ENCODE measurements at regions not wholly inside any gene's neighbourhood (a gene's known extent, or its start where the extent isn't known, plus 50 kb on each side); places are given as distances from the start of the nearest gene placed in this dataset.

GRCh38 chr20:22400440-22400839 is 183.9 kb downstream of the FOXA2 start:
- Histone ChIP-seq H3K4me3 (replicated peaks; ENCODE audit: insufficient read depth, low read length) (no peak overlapping the region), H3K27ac (replicated peaks) (no peak overlapping the region), H3K27me3 (ENCODE audit: insufficient read depth, poor library complexity, severe bottlenecking) (peaks cover 16% of the 10 kb centered on the region)
- no peak for DNase-seq (ENCODE audit: low read depth in 1 of 2, low spot score in 1 of 2)
- TF ChIP-seq REST (IDR thresholded peaks at IDR 0.05; ENCODE audit: insufficient replicate concordance, low read depth) (no peak), SPI1 (IDR thresholded peaks at IDR 0.05; ENCODE audit: borderline replicate concordance, low read depth) (no peak), GABPA (IDR thresholded peaks at IDR 0.05; ENCODE audit: low read depth) (no peak), POLR2AphosphoS5 (IDR thresholded peaks at IDR 0.05; ENCODE audit: low read depth) (no peak), CTCF (IDR thresholded peaks at IDR 0.05; ENCODE audit: insufficient read depth, low read length) (no peak)

GRCh38 chr20:22394583-22394982 is 189.8 kb downstream of the FOXA2 start:
- no peak overlapping the region for H3K27ac ChIP-seq (replicated peaks)
- no peak for DNase-seq (ENCODE audit: low read depth in 1 of 2, low spot score in 1 of 2)

GRCh38 chr20:22390543-22390903 is 193.8 kb downstream of the FOXA2 start:
- no peak overlapping the region for H3K4me3 ChIP-seq (replicated peaks; ENCODE audit: insufficient read depth, low read length)
- no peak for DNase-seq (ENCODE audit: low read depth in 1 of 2, low spot score in 1 of 2)
- H3K27me3 ChIP-seq (ENCODE audit: insufficient read depth, poor library complexity, severe bottlenecking), result peaks cover 3% of the 10 kb centered on the region
- H3K27ac ChIP-seq (replicated peaks), result no peak overlapping the region
- TF ChIP-seq SPI1 (IDR thresholded peaks at IDR 0.05; ENCODE audit: borderline replicate concordance, low read depth) (no peak), CTCF (IDR thresholded peaks at IDR 0.05; ENCODE audit: insufficient read depth, low read length) (no peak), REST (IDR thresholded peaks at IDR 0.05; ENCODE audit: insufficient replicate concordance, low read depth) (no peak), GABPA (IDR thresholded peaks at IDR 0.05; ENCODE audit: low read depth) (no peak), POLR2AphosphoS5 (IDR thresholded peaks at IDR 0.05; ENCODE audit: low read depth) (no peak)

More at GRCh38 chr20:22394583-22394982, 189.8 kb downstream of the FOXA2 start:
- Histone ChIP-seq H3K27me3 (ENCODE audit: insufficient read depth, poor library complexity, severe bottlenecking) (peaks cover 8% of the 10 kb centered on the region), H3K4me3 (replicated peaks; ENCODE audit: insufficient read depth, low read length) (no peak overlapping the region)
- TF ChIP-seq POLR2AphosphoS5 (IDR thresholded peaks at IDR 0.05; ENCODE audit: low read depth) (no peak), CTCF (IDR thresholded peaks at IDR 0.05; ENCODE audit: insufficient read depth, low read length) (no peak), GABPA (IDR thresholded peaks at IDR 0.05; ENCODE audit: low read depth) (no peak)

- DNase-seq (ENCODE audit: low read depth in 1 of 2, low spot score in 1 of 2), result no peak
- no peak overlapping the region for H3K4me3 ChIP-seq (replicated peaks; ENCODE audit: insufficient read depth, low read length)
- TF ChIP-seq SPI1 (IDR thresholded peaks at IDR 0.05; ENCODE audit: borderline replicate concordance, low read depth) (no peak), CTCF (IDR thresholded peaks at IDR 0.05; ENCODE audit: insufficient read depth, low read length) (no peak), POLR2AphosphoS5 (IDR thresholded peaks at IDR 0.05; ENCODE audit: low read depth) (no peak), GABPA (IDR thresholded peaks at IDR 0.05; ENCODE audit: low read depth) (no peak), REST (IDR thresholded peaks at IDR 0.05; ENCODE audit: insufficient replicate concordance, low read depth) (no peak)
- peaks cover 3% of the 10 kb centered on the region for H3K27me3 ChIP-seq (ENCODE audit: insufficient read depth, poor library complexity, severe bottlenecking)
- no peak overlapping the region for H3K27ac ChIP-seq (replicated peaks)
These were observed 194.4 kb downstream of the FOXA2 start for GRCh38 chr20:22389836-22390542.

All from HL-60 (cell line).